ENCODE measurements at regions not wholly inside any gene's neighbourhood (a gene's known extent, or its start where the extent isn't known, plus 50 kb on each side); places are given as distances from the start of the nearest gene placed in this dataset.

- Histone ChIP-seq H3K4me3 (ENCODE audit: low read depth, low read length, poor library complexity, severe bottlenecking) (no peak overlapping the region), H3K27ac (ENCODE audit: low read depth, low read length, poor library complexity, severe bottlenecking) (no peak overlapping the region), H2AFZ (ENCODE audit: low read length) (no peak overlapping the region), H3K9ac (ENCODE audit: low read length) (no peak overlapping the region), H4K20me1 (ENCODE audit: insufficient read depth, low read length) (no peaks in the 10 kb centered on the region), H3K4me1 (ENCODE audit: insufficient read depth, low read length, severe bottlenecking) (no peaks in the 10 kb centered on the region), H3K36me3 (ENCODE audit: insufficient read depth, low read length) (no peaks in the 10 kb centered on the region), H3K27me3 (ENCODE audit: insufficient read depth, low read length) (no peaks in the 10 kb centered on the region), H3K4me2 (ENCODE audit: low read length) (no peak overlapping the region), H3K9me3 (ENCODE audit: low read length) (no peaks in the 10 kb centered on the region), H3K9me2 (ENCODE audit: low read depth, low read length) (no peaks in the 10 kb centered on the region), H3F3A (ENCODE audit: insufficient read depth, low read length) (no peaks in the 10 kb centered on the region), H3K79me2 (ENCODE audit: insufficient read depth, low read length) (no peaks in the 10 kb centered on the region)
- TF ChIP-seq EZH2 (IDR thresholded peaks at IDR 0.05; ENCODE audit: borderline replicate concordance, low read length), result no peak
- TF ChIP-seq, protein P1, sequence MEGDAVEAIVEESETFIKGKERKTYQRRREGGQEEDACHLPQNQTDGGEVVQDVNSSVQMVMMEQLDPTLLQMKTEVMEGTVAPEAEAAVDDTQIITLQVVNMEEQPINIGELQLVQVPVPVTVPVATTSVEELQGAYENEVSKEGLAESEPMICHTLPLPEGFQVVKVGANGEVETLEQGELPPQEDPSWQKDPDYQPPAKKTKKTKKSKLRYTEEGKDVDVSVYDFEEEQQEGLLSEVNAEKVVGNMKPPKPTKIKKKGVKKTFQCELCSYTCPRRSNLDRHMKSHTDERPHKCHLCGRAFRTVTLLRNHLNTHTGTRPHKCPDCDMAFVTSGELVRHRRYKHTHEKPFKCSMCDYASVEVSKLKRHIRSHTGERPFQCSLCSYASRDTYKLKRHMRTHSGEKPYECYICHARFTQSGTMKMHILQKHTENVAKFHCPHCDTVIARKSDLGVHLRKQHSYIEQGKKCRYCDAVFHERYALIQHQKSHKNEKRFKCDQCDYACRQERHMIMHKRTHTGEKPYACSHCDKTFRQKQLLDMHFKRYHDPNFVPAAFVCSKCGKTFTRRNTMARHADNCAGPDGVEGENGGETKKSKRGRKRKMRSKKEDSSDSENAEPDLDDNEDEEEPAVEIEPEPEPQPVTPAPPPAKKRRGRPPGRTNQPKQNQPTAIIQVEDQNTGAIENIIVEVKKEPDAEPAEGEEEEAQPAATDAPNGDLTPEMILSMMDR (IDR thresholded peaks at IDR 0.05; ENCODE audit: low read length), result no peak
These were observed 530.3 kb upstream of the KLF4 start for GRCh38 chr9:108019821-108020220.

- TF ChIP-seq, protein P1 (IDR thresholded peaks at IDR 0.05; ENCODE audit: low read length), result no peak
- Histone ChIP-seq H3K4me3 (ENCODE audit: low read depth, low read length, poor library complexity, severe bottlenecking) (no peak overlapping the region), H3K27me3 (ENCODE audit: insufficient read depth, low read length) (no peaks in the 10 kb centered on the region), H4K20me1 (ENCODE audit: insufficient read depth, low read length) (no peaks in the 10 kb centered on the region), H3K4me1 (ENCODE audit: insufficient read depth, low read length, severe bottlenecking) (no peaks in the 10 kb centered on the region), H3K4me2 (ENCODE audit: low read length) (no peak overlapping the region), H3K79me2 (ENCODE audit: insufficient read depth, low read length) (no peaks in the 10 kb centered on the region), H3K36me3 (ENCODE audit: insufficient read depth, low read length) (no peaks in the 10 kb centered on the region), H3F3A (ENCODE audit: insufficient read depth, low read length) (no peaks in the 10 kb centered on the region), H3K9ac (ENCODE audit: low read length) (no peak overlapping the region), H3K27ac (ENCODE audit: low read depth, low read length, poor library complexity, severe bottlenecking) (no peak overlapping the region), H3K9me2 (ENCODE audit: low read depth, low read length) (no peaks in the 10 kb centered on the region), H2AFZ (ENCODE audit: low read length) (no peak overlapping the region), H3K9me3 (ENCODE audit: low read length) (no peaks in the 10 kb centered on the region)
These were observed 528.1 kb upstream of the KLF4 start for GRCh38 chr9:108017671-108018070.

GRCh38 chr9:108016446-108016845 is 526.9 kb upstream of the KLF4 start:
- Histone ChIP-seq H3K9me2 (ENCODE audit: low read depth, low read length) (no peaks in the 10 kb centered on the region), H3K9ac (ENCODE audit: low read length) (no peak overlapping the region), H3K9me3 (ENCODE audit: low read length) (no peaks in the 10 kb centered on the region), H3K27me3 (ENCODE audit: insufficient read depth, low read length) (no peaks in the 10 kb centered on the region), H3K4me3 (ENCODE audit: low read depth, low read length, poor library complexity, severe bottlenecking) (no peak overlapping the region), H3K36me3 (ENCODE audit: insufficient read depth, low read length) (no peaks in the 10 kb centered on the region), H3F3A (ENCODE audit: insufficient read depth, low read length) (no peaks in the 10 kb centered on the region), H3K79me2 (ENCODE audit: insufficient read depth, low read length) (no peaks in the 10 kb centered on the region), H4K20me1 (ENCODE audit: insufficient read depth, low read length) (no peaks in the 10 kb centered on the region), H3K27ac (ENCODE audit: low read depth, low read length, poor library complexity, severe bottlenecking) (no peak overlapping the region), H3K4me1 (ENCODE audit: insufficient read depth, low read length, severe bottlenecking) (no peaks in the 10 kb centered on the region), H3K4me2 (ENCODE audit: low read length) (no peak overlapping the region), H2AFZ (ENCODE audit: low read length) (no peak overlapping the region)
- TF ChIP-seq, protein P1 (IDR thresholded peaks at IDR 0.05; ENCODE audit: low read length), result no peak
- TF ChIP-seq EZH2 (IDR thresholded peaks at IDR 0.05; ENCODE audit: borderline replicate concordance, low read length), result no peak

Data from OCI-LY1 (cell line).